ENCODE measurements at regions not wholly inside any gene's neighbourhood (a gene's known extent, or its start where the extent isn't known, plus 50 kb on each side); places are given as distances from the start of the nearest gene placed in this dataset.

DNA sequence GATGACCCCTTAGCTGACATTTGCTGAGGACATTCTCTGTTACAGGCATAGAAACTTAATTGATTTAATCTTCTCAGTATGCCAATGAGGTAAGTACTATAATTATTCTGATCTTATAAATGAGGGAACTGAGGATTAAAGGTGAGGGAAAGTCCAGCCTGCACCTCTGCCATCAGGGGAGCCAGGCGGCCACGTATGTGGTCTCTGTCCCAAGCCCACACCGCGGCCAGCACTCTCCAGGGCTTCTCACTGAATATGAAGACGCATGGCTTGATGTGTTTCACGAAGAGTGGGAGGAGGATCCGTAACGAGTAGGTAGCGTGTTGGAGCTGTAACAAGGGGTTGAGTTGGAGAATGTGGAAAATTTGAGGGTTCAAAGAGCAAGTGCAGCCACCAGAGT, 154.4 kb downstream of the TMEM18 start:
- TF ChIP-seq, protein P1, sequence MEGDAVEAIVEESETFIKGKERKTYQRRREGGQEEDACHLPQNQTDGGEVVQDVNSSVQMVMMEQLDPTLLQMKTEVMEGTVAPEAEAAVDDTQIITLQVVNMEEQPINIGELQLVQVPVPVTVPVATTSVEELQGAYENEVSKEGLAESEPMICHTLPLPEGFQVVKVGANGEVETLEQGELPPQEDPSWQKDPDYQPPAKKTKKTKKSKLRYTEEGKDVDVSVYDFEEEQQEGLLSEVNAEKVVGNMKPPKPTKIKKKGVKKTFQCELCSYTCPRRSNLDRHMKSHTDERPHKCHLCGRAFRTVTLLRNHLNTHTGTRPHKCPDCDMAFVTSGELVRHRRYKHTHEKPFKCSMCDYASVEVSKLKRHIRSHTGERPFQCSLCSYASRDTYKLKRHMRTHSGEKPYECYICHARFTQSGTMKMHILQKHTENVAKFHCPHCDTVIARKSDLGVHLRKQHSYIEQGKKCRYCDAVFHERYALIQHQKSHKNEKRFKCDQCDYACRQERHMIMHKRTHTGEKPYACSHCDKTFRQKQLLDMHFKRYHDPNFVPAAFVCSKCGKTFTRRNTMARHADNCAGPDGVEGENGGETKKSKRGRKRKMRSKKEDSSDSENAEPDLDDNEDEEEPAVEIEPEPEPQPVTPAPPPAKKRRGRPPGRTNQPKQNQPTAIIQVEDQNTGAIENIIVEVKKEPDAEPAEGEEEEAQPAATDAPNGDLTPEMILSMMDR (IDR thresholded peaks at IDR 0.05; ENCODE audit: low read depth, low read length, missing control alignments): no peak
- H3K4me3 ChIP-seq (replicated peaks; ENCODE audit: low read depth, low read length): no peak overlapping the region
- DNase-seq (ENCODE audit: extremely low read depth, low read depth): no peak

DNA sequence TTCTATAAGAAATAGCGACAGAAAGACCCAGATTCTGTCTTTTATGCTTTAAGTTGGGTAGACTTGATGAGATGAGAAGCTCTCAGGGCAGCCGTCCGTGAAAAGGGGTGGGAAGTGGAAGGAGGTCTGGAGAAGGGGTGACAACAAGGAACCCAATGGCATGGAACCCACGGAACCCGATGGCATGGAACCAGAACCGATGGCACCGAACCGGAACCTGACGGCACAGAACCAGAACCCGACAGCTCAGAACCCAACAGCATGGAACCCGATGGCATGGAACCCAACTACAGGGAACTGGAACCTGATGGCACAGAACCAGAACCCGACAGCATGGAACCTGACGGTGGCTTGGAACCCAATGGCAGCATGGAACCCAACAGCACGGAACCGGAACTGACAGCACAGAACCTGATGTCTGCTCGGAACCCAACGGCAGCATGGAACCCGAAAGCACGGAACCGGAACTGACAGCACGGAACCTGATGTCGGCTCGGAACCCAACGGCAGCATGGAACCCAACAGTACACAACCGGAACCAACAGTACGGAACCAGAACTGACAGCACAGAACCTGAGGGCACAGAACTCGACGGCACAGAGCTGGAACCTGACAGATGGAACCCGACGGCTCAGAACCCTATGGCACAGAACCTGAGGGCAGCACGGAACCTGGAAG, 155.2 kb downstream of the TMEM18 start:
- H3K4me3 ChIP-seq (replicated peaks; ENCODE audit: low read depth, low read length): no peak overlapping the region
- DNase-seq (ENCODE audit: extremely low read depth, low read depth): no peak
- TF ChIP-seq, protein P1 (IDR thresholded peaks at IDR 0.05; ENCODE audit: low read depth, low read length, missing control alignments): no peak

DNA sequence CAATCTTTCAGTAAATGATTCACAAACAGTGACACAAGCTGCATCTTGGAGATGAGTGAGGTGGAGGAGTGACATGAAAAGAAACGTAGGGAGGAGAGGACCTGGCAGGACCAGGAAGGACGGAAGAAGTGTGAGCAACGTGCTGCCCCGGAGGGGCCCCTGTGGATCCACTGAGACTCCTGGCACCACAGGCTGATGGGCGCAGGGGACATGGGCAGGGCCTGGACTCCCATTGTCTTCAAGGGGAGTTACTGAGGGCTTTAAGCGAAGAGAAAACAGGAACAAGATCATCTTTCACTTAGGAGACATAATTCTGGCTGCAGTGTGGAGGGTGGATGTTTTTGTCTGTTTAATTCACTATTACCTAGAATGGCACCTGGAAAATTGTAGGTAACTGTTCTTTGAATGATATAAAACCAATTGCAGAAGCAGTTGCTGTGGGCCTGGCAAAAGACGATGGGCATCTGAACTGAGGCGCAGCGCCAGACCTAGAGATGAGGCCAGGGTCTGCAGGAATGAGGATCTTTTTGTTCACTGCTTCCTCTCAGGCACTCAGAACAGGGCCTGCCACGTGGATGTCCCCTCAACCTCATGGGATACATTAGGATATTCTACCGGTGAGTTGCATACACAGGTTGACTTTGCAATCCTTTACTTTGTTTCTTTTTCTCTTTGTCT, 156.4 kb downstream of the TMEM18 start:
- DNase-seq (ENCODE audit: extremely low read depth, low read depth): no peak
- no peak overlapping the region for H3K4me3 ChIP-seq (replicated peaks; ENCODE audit: low read depth, low read length)
- TF ChIP-seq, protein P1 (IDR thresholded peaks at IDR 0.05; ENCODE audit: low read depth, low read length, missing control alignments): no peak

DNA sequence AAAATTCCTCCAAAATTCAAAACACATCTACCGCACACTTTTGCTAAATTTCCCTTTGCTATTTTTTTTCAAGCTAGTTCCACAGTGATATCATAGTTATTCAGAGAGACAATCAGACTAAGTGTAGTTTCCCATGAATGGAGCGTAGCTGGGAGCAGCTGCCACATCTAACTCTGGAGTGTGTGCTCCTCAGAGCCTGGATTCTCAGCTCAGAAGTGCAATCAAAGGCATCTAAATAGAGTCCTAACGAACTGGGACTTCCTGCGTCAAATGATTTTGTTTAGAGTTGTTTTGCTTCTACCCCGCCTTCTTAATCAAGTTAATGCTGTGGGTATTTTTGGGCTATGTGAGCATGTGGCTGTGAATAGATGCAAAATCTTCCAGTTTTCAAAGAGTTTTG, 160.3 kb downstream of the TMEM18 start:
- DNase-seq (ENCODE audit: extremely low read depth, low read depth): no peak
- H3K4me3 ChIP-seq (replicated peaks; ENCODE audit: low read depth, low read length): no peak overlapping the region
- TF ChIP-seq, protein P1 (IDR thresholded peaks at IDR 0.05; ENCODE audit: low read depth, low read length, missing control alignments): no peak

DNA sequence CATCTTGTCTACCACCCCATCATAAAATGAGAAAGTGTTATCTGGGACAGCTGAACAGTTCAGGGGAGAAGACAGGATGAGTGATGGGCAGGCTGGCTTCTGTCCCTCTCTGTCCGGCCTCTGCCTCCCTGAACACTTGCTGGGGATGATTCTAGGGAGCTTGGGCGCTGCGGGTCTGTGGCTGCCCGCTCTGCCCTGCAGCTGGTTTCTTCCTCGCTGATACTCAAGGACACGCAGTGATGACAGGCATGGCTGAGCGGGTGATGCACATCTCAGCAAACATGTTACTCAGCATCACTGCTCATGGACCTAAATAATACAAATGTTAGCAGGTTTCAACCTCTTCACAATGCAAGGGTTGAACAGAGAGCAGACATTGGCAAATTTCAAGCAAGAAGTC, 161.1 kb downstream of the TMEM18 start:
- no peak for DNase-seq (ENCODE audit: extremely low read depth, low read depth)
- TF ChIP-seq, protein P1 (IDR thresholded peaks at IDR 0.05; ENCODE audit: low read depth, low read length, missing control alignments): no peak
- H3K4me3 ChIP-seq (replicated peaks; ENCODE audit: low read depth, low read length): no peak overlapping the region

DNA sequence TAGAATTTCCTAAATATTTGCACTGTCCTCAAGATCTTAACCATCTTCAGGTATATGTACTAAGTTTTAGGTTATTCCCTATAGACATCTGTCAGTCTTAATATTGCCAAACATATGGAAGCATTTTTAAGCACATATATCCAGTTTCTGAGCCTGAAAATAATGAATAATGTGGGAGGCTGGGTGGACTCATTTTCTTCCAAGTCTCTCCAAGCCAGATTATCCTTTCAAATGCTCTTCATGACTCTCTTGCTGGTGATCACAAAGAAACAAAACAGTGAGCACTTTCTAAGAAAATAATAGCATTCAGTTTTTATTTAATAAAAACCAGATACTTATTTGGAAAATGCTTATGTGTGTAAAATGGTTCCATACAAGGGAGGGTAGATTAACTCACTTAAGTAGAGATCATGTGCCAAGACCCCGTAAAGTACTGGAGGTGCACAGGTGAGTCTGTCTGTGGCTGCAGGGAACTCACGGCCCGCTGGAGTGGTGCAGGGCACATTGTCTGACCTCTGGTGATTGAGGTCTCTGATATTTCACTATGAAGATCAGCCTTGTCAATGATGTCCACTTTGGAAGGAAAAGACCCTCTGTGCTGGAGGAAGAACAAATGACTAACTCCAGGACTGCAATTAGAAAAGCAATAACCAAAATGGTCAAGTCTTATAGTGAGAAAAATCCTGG, 161.6 kb downstream of the TMEM18 start:
- no peak overlapping the region for H3K4me3 ChIP-seq (replicated peaks; ENCODE audit: low read depth, low read length)
- DNase-seq (ENCODE audit: extremely low read depth, low read depth): no peak
- TF ChIP-seq, protein P1 (IDR thresholded peaks at IDR 0.05; ENCODE audit: low read depth, low read length, missing control alignments): no peak
